GM21390 (cell line): ENCODE measurements at regions not wholly inside any gene's neighbourhood (a gene's known extent, or its start where the extent isn't known, plus 50 kb on each side); places are given as distances from the start of the nearest gene placed in this dataset.

Experiments used
- ATAC-seq: cut with Tn5 transposase; IDR thresholded peaks from one replicate; pipeline ENCODE4 v1.9.1; 2021; ENCODE audit not compliant: unreplicated experiment

- peak; percentile 28 for ATAC-seq
These were observed 212.3 kb upstream of the TRIB2 start for GRCh38 chr2:12504443-12504842.

- peak; percentile 1 for ATAC-seq
These were observed 209.9 kb upstream of the TRIB2 start for GRCh38 chr2:12506846-12507245.

- peak; percentile 80 for ATAC-seq
These were observed 209.4 kb upstream of the TRIB2 start for GRCh38 chr2:12507295-12507694.

GRCh38 chr2:12510070-12510469, 206.7 kb upstream of the TRIB2 start:
- ATAC-seq, result no peak

- no peak for ATAC-seq
These were observed 203.4 kb upstream of the TRIB2 start for GRCh38 chr2:12513339-12513738.

- no peak for ATAC-seq
These were observed 202.6 kb upstream of the TRIB2 start for GRCh38 chr2:12514168-12514567.

- ATAC-seq, result no peak
These were observed 201.9 kb upstream of the TRIB2 start for GRCh38 chr2:12514631-12515437.

GRCh38 chr2:12515871-12516270, 200.9 kb upstream of the TRIB2 start:
- no peak for ATAC-seq

GRCh38 chr2:12533337-12534005, 183.3 kb upstream of the TRIB2 start:
- ATAC-seq, result no peak

- no peak for ATAC-seq
These were observed 182.0 kb upstream of the TRIB2 start for GRCh38 chr2:12534646-12535263.

- no peak for ATAC-seq
These were observed 179.8 kb upstream of the TRIB2 start for GRCh38 chr2:12536976-12537375.

- no peak for ATAC-seq
These were observed 178.5 kb upstream of the TRIB2 start for GRCh38 chr2:12538138-12538694.

GRCh38 chr2:12539336-12539735, 177.4 kb upstream of the TRIB2 start:
- no peak for ATAC-seq

GRCh38 chr2:12539776-12540562, 176.8 kb upstream of the TRIB2 start:
- no peak for ATAC-seq

GRCh38 chr2:12543076-12543977, 173.4 kb upstream of the TRIB2 start:
- ATAC-seq, result no peak

- peak; percentile 95 for ATAC-seq
These were observed 172.7 kb upstream of the TRIB2 start for GRCh38 chr2:12543978-12544558.

- ATAC-seq, result no peak
These were observed 169.1 kb upstream of the TRIB2 start for GRCh38 chr2:12547566-12548170.

- no peak for ATAC-seq
These were observed 167.8 kb upstream of the TRIB2 start for GRCh38 chr2:12548906-12549305.

GRCh38 chr2:12549641-12550040, 167.1 kb upstream of the TRIB2 start:
- no peak for ATAC-seq
